Iris pigment epithelial cell (primary cell): ENCODE measurements at regions not wholly inside any gene's neighbourhood (a gene's known extent, or its start where the extent isn't known, plus 50 kb on each side); places are given as distances from the start of the nearest gene placed in this dataset.
A peak's percentile ranks its signal among the peaks of the same experiment; 100 is the strongest.
"Not testable (repeated sequence)": the region's sequence is repeated elsewhere in the genome, so short reads cannot be mapped to it uniquely, and the experiment has no call there.

ENCODE experiments used
- DNase-seq: peaks from one replicate; pipeline ENCODE4 v3.0.0-alpha.2; 2011; ENCODE audit warnings: low read depth

DNA sequence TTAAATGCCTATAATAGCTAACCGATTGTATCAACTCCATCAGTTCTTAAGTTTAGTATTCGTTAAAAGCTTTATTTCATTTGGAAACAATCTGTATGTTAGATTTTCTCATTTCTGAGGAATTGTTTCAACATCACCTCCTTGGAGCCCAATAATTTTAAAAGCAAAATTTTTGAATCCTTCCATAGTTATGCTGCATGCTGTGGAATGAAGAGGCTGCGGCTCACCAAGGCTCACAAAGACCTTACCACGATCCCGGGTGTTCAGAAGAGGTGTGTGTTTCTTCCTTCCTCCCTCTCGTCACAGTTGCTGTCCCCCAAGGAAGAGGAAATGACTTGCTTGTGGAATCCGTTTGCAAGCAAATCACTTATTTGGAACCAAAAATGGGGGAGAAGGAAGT, 143.8 kb downstream of the FGF1 start:
- no peak for DNase-seq

DNA sequence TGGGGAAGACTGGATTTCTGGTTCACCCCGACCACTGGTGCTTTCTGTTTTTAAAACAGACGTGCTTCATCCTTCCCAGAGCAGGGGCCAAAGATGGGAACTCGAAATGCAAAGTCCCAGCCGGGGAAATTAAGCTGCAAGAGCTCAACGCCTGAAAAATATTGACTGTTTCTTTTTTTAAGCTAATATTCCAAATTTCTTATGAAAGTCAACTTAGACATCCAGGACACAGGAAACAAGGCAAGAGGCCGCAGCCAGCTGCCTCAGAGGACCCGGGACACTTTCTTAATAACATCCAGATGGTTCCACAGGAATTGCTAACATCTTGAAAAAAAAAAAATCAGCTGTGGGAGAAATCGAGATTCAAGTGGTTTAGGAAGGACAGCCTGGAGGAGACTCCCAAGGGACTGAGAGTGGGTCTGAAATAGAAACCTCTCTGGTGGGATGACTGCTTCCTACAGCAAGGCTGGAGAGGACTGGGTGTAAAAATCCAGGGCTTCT, 144.9 kb downstream of the FGF1 start:
- DNase-seq, result peak; percentile 42

DNA sequence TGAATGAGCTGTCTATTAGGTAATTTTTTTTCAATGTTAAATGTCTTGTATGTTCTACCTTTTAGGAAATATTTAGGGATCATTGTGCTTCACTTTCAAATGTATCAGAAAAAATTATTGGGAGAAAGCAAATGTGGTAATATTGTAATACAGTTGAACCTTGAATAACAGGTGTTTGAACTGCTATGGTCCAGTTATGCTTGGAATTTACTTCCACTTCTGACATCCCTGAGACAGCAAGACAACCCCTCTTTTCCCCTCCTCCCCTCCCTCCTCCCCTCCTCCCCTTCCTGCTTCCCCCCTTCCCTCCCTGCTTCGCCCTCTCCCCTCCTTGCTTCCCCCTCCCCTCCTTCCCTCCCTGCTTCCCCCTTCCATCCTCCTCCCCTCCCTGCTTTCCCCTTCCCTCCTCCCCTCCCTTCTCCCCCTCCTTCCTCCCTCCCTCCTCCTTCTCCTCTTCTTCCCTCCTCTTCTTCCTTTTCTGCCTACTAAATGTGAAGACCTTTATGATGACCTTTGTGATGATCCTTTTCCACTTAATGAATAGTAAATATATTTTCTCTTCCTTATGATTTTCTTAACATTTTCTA, 146.6 kb downstream of the FGF1 start:
- no peak for DNase-seq

DNA sequence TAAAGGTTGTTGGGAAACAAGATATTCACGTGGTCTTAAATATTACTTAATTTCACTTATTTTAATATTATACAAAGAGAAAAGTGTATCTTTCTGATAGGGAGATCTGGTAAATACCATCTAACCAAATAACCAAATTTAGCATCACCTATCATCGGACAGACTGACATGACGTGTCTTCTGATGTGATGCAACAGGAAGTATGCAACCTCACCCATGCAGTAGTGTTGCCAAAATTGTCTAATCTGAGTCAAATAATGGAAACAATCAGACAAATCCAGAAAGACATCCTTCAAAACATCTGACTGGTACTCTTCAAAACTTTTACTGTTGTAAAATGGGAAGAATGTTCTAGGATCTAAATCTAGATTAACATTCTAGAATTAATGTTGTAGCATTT, 148.0 kb downstream of the FGF1 start:
- peak; percentile 76 for DNase-seq

DNA sequence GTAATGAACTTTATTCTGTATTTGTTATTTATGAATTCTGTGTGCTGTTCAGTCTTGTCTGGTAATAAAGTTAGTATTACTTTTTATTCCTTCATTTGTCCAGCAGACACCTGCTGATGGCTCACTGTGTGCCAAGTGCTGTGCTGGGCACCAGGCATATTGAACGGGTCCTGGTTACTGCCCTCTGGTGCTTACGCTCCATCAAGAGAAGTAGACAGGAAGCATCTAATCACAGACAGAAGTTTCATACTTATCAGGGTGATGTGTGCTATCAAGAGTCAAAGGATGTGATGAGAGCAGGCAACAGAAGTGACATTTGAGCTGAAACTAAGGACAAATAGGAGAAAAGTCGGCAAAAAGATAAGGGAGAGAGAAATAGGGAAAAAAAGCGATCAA, 153.1 kb downstream of the FGF1 start:
- no peak for DNase-seq

DNA sequence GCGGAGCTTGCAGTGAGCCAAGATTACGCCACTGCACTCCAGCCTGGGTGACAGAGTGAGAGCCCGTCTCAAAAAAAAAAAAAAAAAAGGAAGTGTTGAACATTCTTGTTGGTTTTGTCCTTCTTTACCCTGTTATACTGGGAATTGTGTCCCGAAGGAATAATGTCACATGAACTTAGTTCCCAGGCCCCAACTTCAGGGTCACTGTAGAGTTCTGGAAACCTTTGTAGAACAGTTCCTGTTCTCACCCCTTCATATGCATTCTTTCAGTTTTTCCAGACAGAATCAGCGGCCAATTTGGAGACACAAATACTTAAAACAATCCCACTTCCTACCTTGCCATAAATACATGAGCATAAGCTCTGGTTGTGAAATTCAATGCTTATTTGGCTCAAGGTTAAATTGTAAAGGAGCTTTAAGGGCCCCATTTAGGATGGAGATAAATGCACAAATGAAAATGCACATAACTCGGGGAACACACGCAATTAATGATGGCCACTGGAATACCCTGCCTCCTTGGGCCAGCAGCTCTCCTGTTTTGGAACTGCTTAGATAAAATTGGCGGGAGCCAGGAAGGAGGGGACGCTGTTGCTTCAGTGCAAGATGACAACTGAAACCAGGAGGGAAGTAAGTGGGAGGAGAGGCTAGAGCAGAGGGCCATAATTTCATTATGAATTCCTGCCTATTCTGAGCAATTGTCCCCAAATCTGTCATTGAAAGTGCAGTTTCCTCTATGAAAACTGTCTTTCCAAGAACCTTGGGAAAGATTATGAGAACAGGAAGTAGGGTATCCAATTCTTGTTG, 153.7 kb downstream of the FGF1 start:
- no peak for DNase-seq

DNA sequence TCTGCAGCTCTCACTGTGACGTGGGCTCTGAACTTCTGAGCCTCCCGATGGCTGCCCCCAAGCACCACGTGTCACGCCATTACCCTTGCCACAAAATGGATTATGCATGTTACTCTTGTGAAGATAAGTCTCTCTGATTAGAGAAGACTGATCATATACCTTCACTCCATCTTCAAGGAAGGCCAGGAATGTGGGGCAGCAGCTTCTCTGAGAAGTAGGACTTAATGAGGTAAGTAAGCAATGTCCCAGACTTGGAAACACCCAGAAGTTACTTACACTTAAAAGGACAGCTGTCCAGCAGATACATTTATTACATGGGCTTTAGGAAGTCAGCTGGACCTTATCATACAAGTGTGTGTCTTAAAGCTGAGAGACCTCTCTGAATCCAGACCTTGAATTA, 155.0 kb downstream of the FGF1 start:
- no peak for DNase-seq

DNA sequence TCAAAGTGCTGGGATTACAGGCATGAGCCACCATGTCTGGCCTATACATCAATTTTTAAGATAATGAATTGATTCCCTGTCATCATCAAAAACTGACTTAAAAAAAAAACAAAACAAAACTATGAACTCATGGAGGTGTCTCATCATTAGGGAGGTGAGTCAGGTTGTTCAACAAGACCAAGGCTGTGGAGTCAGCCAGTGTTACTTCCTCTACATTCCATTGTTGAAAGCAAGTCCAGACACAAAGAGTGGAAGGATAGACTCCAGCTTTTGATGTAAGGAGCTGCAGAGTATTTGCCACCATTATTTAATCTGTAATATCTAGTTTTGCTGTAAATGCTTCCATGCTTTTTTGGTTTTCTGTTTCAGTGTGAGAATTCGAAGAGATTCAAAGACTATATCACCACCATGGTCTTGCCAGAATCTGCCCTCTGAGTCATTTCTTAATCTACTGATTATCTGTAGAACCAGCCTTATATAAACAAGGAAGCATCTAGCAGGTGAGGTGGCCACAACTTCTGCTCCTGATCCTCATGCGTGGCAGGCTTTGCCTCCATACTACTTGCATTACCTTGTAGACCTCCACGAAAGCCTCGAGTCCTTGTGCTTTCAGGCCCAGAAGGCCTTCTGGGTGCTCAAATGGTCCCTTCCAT, 156.1 kb downstream of the FGF1 start:
- peak; percentile 83 for DNase-seq

DNA sequence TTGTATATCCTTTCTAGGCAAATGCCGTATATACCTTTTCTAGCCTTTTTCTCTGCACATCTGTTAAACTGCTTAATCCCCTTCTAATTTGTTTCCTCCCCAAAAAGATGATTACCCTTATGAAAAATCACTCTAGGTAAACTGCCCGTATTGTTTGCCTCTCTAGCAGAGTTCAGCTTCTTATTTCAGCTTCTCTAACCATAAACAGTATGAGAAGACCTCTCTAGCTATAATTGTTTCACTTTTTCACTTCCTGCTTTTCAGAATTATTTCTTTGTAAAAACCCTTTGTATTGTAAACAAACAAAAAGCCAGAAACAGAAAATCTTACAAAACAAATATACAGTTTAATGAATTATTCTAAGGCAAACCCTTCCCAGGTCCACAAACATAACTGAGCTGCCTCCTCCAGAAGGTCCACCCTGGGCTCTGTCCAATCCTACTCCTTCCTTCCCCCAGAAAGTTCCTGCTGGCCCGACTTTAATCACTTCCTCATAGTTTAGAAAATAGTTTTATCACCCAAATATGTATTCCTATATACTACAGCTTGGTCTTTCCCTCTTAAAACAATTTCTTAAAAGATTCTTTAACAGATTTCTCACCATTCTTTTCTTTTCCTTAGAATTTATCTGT, 158.1 kb downstream of the FGF1 start:
- peak; percentile 16 for DNase-seq

DNA sequence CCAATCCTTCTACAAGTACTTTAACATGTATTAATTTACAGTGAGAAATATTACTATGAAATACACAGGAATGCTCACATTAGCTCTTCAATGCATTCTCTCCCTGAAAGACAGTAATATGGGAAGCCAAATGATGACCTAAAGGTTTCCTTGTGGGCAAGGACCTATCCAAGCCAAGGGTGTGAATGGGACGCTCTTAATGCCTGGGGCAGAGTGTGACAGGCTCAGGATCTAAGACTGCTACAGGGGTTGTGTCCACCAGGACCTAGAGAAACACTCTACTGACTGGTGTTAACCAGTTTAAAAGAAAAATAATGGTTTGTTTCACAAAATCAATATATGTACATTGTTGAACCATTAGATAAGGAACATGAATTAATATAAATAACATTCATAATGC, 158.7 kb downstream of the FGF1 start:
- DNase-seq, result no peak

DNA sequence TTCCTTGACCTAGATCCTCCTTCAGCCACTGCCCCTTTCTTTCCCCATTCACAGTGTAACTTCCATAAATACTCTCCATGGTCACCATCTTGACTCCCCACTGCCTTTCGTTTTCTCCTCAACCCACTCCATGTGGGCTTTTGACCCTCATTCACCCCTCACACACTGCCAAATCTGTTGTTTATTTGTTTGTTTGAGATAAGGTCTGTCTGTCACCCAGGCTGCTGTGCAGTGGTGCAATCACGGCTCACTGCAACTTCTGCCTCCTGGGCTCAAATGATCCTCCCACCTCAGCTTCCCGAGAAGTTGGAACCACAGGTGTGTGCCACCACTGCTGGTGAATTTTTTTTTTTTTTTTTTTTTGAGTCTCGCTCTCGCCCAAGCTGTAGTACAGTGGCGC, 162.9 kb downstream of the FGF1 start:
- no peak for DNase-seq

DNA sequence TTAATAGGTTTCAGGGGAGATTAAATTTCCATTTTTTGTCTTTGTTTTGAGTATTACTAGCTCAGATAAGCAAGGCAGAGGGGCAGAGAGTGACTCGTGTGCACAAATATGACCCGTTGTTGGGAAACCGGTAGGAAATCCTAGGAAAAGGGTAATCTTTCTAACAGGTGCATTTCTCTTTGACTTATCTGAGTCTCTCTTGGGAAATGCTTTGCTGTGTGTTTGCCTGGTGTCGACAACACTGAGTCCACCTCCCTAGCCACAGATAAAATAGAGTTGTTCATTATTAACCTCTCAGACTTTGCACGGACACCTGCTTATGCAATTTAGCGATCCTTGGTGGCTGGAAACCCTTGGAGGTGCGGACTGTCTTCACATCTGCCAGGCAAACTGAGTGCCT, 164.2 kb downstream of the FGF1 start:
- DNase-seq, result no peak

DNA sequence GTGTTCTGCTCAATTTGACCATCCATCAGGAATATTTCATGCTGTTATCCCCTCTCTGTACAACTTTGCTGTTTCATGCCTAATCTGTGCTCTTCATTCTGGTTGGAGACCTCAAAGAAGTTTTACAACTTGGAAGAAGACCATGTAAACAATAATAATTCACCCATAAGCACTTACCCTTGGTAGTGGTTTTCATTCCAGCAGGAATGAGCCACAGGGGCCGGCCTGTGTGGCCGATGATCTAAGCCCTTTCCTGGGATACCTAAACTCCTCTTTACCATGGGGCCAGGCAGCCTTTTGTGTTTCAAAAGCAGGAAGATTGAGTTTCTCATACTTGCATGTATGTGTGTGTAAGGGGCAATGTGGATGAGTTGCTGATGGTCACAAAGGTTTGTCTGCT, 165.0 kb downstream of the FGF1 start:
- peak; percentile 31 for DNase-seq

DNA sequence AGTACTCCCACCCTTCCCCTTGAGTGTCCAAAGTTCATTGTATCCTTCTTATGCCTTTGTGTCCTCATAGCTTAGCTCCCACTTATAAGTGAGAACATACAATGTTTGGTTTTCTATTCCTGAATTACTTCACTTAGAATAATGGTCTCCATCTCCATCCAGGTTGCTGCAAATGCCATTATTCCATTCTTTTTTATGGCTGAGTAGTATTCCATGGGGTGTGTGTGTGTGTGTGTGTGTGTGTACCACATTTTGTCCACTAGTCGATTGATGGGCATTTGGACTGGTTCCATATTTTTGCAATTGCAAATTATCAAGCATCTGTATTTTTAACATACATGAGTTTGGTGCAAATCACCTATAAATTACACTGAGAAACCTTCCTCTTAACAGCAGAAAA, 166.0 kb downstream of the FGF1 start:
- DNase-seq, result not testable (repeated sequence)

DNA sequence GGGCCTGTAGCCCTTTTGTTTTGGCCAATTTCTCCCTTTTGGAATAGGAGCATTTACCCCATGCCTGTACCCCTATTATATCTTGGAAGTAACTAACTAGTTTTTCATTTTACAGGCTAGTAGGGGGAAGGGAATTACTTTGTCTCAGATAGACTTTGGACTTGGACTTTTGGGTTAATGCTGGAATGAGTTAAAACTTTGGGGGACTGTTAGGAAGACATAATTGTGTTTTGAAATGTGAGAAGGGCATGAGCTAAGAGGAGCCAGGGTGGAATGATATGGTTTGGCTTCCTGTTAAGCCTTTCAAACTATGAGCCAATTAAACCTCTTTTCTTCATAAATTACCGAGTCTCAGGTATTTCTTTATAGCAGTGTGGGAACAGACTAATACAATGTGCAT, 168.1 kb downstream of the FGF1 start:
- DNase-seq, result no peak

DNA sequence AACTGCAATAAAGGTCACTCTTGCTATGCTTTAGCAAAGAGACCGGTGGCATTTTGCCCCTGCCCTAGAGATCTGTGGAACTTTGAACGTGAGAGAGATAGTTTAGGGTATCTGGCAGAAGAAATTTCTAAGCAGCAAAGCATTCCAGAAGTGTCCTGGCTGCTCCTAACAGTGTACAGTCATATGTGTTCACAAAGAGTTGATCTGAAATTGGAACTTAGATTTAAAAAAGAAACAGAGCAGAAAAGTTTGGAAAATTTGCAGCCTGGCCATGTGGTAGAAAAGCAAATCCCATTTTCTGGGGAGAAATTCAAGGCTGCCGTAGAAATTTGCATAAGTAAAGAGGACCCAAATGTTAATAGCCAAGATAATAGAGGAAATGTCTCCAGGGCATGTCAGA, 169.2 kb downstream of the FGF1 start:
- DNase-seq, result no peak

DNA sequence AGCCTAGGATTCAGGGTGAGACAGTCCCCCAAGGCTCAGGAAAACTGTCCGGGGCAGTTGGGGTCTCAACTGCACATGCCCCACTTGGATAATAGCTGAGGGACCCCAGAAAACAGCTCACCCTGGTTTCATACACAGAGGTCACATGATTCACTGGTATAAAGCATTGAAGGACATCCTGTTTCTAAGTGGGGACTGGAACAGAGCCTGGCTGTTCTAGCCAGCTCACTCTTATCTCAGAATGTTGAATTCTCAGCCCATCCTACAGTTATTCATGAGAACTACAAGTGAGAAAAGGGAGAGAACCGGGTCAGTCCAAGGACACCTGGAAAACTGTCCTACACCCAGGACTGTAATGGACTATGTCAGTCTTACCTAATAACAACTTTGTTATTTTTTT, 170.9 kb downstream of the FGF1 start:
- peak; percentile 31 for DNase-seq

DNA sequence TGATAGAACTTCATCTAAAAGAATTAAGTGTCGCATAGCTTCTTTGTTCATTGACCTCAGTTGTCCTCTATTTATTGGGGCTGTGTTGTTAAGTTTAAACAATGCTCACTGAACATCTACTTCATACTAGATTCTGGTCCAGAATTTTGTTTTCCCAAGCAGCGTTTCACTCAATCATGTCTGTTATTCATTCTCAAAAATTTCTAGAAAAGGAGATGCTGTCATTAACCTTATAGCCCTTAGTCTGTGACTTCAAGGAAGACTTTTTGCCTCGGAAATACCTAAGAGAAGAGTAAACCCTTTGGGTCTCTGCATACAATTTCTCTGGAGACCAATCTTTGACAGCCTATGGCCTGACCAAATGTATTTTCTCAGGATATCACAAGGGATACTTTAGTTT, 171.7 kb downstream of the FGF1 start:
- DNase-seq, result no peak

DNA sequence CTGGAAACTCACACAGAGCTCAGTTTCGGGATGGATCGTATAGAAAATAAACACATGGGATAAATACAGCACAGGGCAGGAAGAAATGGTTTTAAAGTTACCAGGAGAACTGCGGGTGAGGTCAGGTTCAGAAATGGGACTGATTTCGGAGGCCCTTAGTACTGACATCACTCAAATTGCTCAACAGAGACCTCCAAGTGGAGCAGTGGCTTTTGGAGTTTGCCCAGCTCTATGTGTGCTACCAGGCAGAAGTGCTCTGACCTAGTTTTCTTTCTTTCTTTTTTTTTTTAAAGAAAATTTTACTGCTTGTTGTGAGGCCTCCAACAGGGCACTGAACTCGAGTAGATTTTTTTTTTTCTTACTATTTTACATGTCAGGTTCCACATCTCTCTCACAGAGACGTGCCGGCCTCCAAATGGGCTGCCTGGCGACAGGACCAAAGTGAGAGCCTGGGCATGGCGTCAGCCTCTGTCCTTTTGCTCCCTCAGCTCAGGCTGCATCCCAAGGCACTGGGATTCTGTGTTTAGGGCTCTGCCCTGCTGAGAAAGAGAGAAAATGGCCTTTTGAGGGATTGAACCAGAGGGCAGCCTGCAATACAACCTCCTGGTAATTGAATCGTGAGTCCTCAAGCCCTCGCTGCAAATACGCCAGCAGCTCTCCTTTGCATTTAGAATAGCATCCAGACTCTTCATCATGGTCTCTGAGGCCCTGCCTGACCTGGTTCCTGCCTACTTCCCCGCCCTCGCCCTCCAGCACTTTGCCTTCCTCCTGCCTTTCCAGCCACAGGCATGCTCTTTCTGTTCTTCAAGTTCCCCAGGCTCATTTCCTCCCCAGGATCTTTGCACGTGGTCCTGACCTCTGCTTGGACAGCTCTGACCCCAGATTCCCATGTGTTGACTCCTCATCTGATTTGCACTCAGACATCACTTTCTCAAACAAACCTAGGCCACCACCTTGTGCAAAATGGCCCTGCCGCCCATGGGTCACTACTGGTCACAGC, 173.5 kb downstream of the FGF1 start:
- peak; percentile 87 for DNase-seq

DNA sequence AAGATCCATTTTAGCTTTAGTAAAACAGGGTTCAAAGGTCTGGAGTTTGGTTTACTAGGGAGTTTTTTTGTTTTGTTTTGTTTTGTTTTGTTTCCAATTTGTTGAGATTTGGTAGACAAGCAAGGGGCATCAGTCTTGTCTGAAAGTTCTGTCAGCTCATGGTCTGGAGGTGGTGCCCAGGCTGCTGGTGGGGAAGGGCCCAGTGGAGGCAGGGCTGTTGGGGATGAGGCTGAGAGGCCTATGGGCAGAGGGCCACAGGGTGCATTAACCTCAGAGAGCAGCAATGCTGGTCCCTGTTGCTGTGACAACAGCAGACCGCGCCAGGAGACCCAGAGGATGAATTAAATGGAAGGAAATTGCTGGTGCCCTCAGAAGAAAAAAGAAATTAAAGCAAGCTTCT, 174.5 kb downstream of the FGF1 start:
- DNase-seq, result no peak

DNA sequence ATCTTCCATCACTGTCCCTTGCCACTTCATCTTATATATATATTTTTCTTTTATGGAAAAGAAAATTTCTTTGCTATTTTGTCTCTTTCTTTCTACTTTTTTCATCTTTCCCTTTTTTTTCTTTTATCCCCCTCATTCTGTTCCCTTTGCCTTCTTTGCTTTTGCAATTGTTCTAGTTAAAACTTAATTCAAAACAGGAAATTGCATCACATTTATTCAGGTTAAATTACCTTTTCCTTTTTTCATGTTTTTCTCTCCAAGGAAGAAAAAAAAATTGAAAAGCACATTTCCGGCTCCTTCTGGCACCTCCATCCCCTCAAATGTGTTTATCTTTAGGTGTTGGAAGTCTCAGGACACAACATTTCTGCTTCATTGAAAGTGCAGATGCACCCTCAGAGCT, 176.9 kb downstream of the FGF1 start:
- DNase-seq, result no peak

DNA sequence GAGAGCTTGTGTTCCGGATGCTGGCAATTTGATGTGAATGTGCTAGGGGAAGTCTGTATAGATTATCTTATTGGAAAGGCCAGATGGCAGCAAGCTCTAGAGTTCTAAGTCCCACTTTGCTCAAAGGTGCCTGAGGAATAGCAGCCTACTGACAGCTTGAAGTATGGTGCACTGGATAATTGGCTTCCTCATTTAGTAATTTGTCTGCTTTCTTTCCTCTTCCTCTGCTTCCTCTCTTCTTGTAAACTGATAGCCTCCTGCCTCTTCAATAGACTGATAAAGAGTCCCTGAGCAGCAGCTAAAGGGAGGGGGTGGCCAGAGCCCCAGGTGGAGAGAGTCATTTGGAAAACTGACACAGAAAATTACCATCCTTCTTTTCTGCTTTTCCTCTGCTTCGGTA, 177.3 kb downstream of the FGF1 start:
- DNase-seq, result no peak
